ENCODE measurements at regions not wholly inside any gene's neighbourhood (a gene's known extent, or its start where the extent isn't known, plus 50 kb on each side); places are given as distances from the start of the nearest gene placed in this dataset.

- TF ChIP-seq CTCF (conservative IDR thresholded peaks at IDR 0.05; ENCODE audit: low read depth in 2 of 2) (no peak), REST (IDR thresholded peaks at IDR 0.05; ENCODE audit: unreplicated experiment) (no peak), ZNF114 (CRISPR knock-in tag; IDR thresholded peaks at IDR 0.05) (no peak), EZH2phosphoT487 (IDR thresholded peaks at IDR 0.05; ENCODE audit: unreplicated experiment) (no peak), POLR2AphosphoS5 (IDR thresholded peaks at IDR 0.05; ENCODE audit: low read depth) (no peak)
These were observed 173.4 kb upstream of the SHH start for GRCh38 chr7:155985518-155986250.

Measured in GM23338 (cell line).